ENCODE measurements at regions not wholly inside any gene's neighbourhood (a gene's known extent, or its start where the extent isn't known, plus 50 kb on each side); places are given as distances from the start of the nearest gene placed in this dataset.
A peak's percentile ranks its signal among the peaks of the same experiment; 100 is the strongest.

GRCh38 chr2:34416856-34417255 is 817.8 kb upstream of the FAM98A start:
- no peak for DNase-seq (ENCODE audit: low read depth)

DNA sequence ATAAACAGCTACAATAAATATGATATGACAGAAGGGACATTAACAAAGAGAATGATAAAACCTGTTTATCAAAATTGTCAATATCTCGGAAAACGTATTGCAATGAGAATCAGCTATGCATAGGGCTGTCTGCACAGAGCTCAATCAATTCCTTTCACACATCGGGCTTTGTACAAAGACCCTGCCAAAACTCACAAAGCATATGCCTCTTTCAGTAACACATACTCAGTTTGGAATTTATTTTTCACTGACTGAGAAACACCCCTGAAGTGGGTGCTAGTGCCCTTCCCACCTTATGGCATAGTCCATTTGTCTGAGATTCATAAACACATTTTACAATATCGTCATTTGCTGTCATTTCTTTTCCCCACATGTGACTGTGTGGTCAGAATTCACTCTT is 815.8 kb upstream of the FAM98A start:
- no peak for DNase-seq (ENCODE audit: low read depth)

DNA sequence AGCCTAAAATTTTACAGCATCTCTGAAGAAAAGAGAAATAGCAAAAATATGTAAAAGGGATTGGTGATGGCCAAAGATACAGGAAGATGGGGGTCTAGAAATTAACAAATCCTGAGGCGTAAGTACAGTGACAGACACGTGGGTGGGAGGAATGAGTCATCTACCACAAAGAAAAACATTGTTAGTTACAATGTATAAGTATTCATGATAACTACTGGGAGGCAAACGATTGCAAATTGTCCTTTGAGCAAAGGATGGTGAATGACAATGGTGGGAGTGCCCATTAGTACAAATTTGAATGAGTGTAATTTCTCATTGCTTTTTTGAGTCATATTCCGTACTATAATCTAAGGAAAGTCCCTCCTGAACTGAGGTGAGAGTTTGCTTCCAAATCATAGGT is 809.0 kb upstream of the FAM98A start:
- no peak for DNase-seq (ENCODE audit: low read depth)

DNA sequence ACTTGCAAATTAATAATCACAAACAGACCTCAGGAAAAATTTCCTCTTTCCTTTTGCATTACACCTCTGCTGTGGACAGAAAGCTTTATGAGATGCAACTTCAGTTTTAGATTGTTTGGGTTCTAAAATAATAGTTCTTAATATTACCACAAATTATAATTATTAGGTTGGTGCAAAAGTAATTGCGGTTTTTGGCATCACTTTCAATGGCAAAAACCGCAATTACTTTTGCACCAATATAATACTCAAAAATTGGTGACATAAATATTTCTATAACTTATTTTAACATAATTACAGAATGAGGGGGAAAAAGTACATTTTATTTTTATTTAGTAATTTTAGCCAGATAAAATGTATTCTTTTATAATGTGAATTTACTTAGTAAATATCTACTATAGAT is 804.4 kb upstream of the FAM98A start:
- DNase-seq (ENCODE audit: low read depth) = no peak

GRCh38 chr2:34402376-34402775 is 803.3 kb upstream of the FAM98A start:
- no peak for DNase-seq (ENCODE audit: low read depth)

GRCh38 chr2:34401186-34401585 is 802.1 kb upstream of the FAM98A start:
- peak; percentile 32 for DNase-seq (ENCODE audit: low read depth)

- no peak for DNase-seq (ENCODE audit: low read depth)
Observed at GRCh38 chr2:34388446-34388845, 789.3 kb upstream of the FAM98A start.

DNA sequence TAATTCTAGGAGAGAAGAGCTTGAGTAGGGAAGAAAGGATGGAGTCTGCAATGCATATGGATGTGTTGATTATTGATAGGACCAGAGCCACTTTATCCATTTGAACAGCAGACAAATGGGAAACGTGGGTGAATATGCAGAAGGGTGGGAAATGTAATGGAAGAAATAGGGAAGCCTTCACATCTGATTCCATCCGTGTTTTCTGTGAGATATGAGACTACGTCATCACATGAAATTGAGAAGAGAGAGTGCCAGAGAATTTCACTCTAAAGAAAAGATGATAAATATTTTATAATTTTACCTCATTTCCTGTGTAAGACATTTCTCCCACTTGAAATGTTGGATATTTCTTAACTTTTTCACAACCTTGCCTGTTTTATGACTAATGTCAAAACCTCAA is 788.4 kb upstream of the FAM98A start:
- DNase-seq (ENCODE audit: low read depth) = no peak

GRCh38 chr2:34379586-34379985 is 780.5 kb upstream of the FAM98A start:
- DNase-seq (ENCODE audit: low read depth) = no peak

GRCh38 chr2:34373586-34374233 is 774.6 kb upstream of the FAM98A start:
- DNase-seq (ENCODE audit: low read depth) = no peak

DNA sequence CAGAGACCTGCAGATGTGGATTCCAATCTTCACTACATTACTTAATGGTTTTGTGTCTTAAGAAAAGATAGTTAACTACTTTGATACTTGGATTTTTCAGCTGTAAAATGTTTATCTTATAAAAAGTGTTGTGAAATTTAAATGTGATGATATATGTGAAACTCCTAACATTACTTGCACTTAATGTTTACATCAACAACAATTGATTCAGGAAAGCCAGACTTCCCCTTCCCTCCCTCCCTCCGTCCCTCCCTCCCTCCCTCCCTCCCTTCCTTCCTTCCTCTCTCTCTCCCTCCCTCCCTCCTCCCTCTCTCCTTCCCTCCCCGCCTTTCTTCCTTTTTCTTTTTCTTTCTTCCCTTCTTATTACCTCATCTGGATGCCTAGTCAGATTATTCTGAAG is 773.9 kb upstream of the FAM98A start:
- DNase-seq (ENCODE audit: low read depth) = no peak

- no peak for DNase-seq (ENCODE audit: low read depth)
Observed at GRCh38 chr2:34371711-34372110, 772.6 kb upstream of the FAM98A start.

DNA sequence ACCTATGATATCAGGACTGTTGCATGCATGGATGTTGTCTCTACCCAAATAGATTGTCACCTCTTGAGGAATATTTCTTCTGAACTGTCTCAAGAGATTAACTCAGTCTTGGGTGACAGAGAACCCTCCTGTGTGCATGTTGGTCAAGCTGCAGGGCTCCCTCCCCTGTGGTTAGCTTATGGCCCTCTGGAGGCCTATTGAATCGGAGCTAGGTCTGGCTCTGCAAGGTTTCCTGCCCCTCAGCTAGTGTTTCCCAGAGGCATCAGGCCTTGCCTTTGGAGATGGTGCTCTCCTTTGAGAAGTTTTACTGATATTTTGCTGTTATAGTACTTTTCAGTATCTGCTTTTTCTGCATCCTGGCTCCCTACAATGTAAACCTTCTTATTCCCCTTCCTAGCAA is 769.2 kb upstream of the FAM98A start:
- DNase-seq (ENCODE audit: low read depth) = no peak

DNA sequence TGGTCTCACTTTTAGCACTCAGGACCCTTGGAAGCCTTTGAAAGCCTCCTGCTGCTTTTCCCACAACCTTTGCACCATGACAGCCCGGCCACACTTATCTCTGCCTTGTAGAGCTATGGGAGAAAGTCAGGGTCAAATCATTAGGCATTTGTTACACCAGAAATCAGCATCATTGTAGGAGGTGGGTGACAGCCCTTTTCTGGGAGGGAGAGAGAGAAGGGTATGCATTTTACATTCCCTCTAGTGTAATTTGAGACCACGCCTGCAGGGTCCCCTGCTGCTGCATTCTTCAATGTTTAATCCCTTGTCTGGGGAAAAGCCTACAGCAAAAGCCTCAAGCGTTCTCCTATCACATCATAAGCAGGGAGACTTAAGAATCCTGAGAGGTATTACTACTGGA is 766.8 kb upstream of the FAM98A start:
- DNase-seq (ENCODE audit: low read depth) = no peak

- DNase-seq (ENCODE audit: low read depth) = no peak
Observed at GRCh38 chr2:34365512-34365911, 766.4 kb upstream of the FAM98A start.

GRCh38 chr2:34353509-34354113 is 754.5 kb upstream of the FAM98A start:
- no peak for DNase-seq (ENCODE audit: low read depth)

GRCh38 chr2:34349527-34349926 is 750.4 kb upstream of the FAM98A start:
- DNase-seq (ENCODE audit: low read depth) = no peak

DNA sequence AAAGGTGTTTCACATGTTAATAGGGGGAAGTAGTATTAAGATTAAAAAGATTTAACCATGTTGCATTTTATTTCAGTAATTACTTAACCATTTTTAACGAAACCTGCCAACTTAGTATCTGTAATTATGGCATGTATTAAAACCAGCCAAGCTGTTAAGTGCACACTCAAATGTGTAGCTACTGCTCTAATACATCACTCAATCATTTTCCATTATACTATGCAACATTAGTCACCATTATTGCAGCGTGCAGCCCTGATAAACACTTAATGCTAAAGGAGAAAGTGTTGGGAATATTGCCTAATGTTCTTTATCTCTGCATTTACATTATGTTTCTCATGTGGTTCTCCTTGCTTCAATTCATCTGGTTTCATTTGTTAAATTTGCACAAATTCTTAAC is 745.9 kb upstream of the FAM98A start:
- no peak for DNase-seq (ENCODE audit: low read depth)

DNA sequence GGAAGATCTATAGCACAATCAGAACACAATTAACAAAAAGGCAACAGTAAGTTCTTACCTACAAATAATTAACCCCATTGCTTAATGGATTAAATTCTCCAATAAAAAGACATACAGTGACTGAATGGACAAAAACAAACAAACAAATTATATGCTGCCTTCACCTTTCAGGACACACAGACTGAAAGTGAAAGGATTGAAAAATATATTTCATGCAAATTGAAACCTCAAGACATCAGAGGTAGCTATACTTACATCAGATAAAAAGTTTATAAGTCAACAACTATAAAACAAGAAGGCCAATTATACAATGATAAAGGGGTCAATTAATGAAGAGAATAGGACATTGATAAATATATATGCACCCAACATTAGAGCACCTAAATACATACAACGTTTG is 741.2 kb upstream of the FAM98A start:
- DNase-seq (ENCODE audit: low read depth) = no peak

DNA sequence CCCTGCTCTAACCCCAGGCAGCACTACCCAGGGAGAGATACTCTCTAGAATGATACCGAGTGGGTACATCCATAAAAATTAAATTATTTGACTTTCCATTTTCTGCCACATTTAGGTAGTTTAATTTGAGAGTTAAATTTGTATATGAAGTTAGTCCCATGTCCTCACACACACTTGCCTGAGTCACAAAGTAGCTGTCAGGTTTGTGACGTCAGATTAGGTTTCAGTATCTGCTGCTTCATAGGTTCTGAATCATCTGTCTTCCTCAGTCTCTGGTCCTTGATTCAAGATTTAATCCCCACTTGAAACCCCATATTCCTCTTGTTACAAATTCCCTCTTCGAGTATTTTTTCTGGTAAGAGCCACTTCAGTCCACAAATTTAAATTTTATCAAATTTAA is 738.6 kb upstream of the FAM98A start:
- no peak for DNase-seq (ENCODE audit: low read depth)

- DNase-seq (ENCODE audit: low read depth) = no peak
Observed at GRCh38 chr2:34332813-34333212, 733.7 kb upstream of the FAM98A start.

DNA sequence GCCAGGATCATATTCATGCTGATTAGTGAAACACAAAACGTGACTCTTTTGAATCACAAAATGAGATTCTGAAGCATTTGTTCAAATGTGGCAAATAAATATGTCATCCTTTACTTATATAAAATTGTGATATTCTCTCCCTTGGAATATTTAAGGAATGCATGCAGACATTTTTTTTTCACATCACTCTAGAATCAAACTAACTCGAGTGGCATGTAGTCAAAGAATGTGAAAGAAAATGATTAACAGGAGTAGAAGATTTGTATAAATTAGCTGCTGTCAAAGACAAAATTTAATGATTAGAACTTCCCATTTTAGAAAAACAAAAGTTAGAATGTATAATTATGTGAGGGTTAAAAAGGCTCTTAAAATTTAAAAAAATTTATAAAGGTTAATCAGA is 721.0 kb upstream of the FAM98A start:
- no peak for DNase-seq (ENCODE audit: low read depth)

DNA sequence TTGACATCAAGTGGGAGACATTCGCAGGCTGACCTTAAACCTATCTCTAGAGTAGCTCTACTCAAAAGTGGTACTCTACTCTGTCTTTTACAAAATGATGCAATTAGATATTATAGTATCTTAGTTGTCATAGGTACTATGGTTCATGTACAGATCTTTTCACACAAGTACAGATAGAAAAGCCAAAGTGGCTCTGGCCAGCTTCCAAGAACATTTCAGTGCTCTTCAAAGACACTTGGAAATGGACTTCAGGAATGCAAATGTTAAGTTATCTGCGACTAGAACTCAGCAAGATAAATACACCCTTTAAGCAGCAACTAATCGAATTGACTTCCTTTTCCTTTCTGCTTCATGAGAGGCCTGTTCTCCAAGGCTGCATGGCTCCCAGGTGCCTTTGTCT is 718.7 kb upstream of the FAM98A start:
- DNase-seq (ENCODE audit: low read depth) = no peak

- DNase-seq (ENCODE audit: low read depth) = no peak
Observed at GRCh38 chr2:34316788-34317187, 717.7 kb upstream of the FAM98A start.

Data from M059J (cell line).